ENCODE measurements at regions not wholly inside any gene's neighbourhood (a gene's known extent, or its start where the extent isn't known, plus 50 kb on each side); places are given as distances from the start of the nearest gene placed in this dataset.

- TF ChIP-seq CTCF (IDR thresholded peaks at IDR 0.05) (no peak), REST (IDR thresholded peaks at IDR 0.05; ENCODE audit: insufficient read depth in 1 of 2, low read depth in 2 of 2, low read length in 1 of 2) (no peak)
Observed at GRCh38 chr5:82792096-82792495, 285.1 kb downstream of the TMEM167A start.
